ENCODE measurements at regions not wholly inside any gene's neighbourhood (a gene's known extent, or its start where the extent isn't known, plus 50 kb on each side); places are given as distances from the start of the nearest gene placed in this dataset.

- Mint-ChIP-seq H3K27ac (no peak overlapping the region), H3K27me3 (ENCODE audit: insufficient read depth, low read depth, poor library complexity) (no peaks in the 10 kb centered on the region), H3K36me3 (ENCODE audit: low read depth) (peaks cover 14% of the 10 kb centered on the region), H3K4me1 (peaks cover 2% of the 10 kb centered on the region; the same call in 2 of the 3 replicates), H3K4me3 (no peak overlapping the region), H3K9me3 (peaks cover 19% of the 10 kb centered on the region)
- no peaks in the 10 kb centered on the region for H3K79me2 ChIP-seq (replicated peaks; ENCODE audit: insufficient read depth)
- H3K9me2 ChIP-seq (ENCODE audit: insufficient read depth), result no peaks in the 10 kb centered on the region
- DNase-seq (ENCODE audit: low spot score), result no peak
- H2AFZ ChIP-seq, result no peak overlapping the region
- H3K4me1 ChIP-seq (ENCODE audit: insufficient read depth), result no peaks in the 10 kb centered on the region
- no peak overlapping the region for H3K27ac ChIP-seq (ENCODE audit: low read depth)
- no peaks in the 10 kb centered on the region for H3K36me3 ChIP-seq (ENCODE audit: insufficient read depth)
- H3K4me3 ChIP-seq, result no peak overlapping the region
- TF ChIP-seq NANOG (IDR thresholded peaks at IDR 0.05; ENCODE audit: borderline replicate concordance) (no peak), POLR2AphosphoS5 (IDR thresholded peaks at IDR 0.05; ENCODE audit: low read depth) (no peak), ZNF331 (CRISPR knock-in tag; IDR thresholded peaks at IDR 0.05; ENCODE audit: low read depth) (no peak), EZH2phosphoT487 (IDR thresholded peaks at IDR 0.05; ENCODE audit: unreplicated experiment) (no peak), CREB1 (CRISPR knock-in tag; IDR thresholded peaks at IDR 0.05; ENCODE audit: low read depth) (no peak)
- ATAC-seq, result no peak
- H3K27me3 ChIP-seq (ENCODE audit: insufficient read depth), result no peaks in the 10 kb centered on the region
- H3K4me2 ChIP-seq, result no peak overlapping the region
- no peaks in the 10 kb centered on the region for H3F3A ChIP-seq (replicated peaks; ENCODE audit: low read depth)
- H4K20me1 ChIP-seq (replicated peaks; ENCODE audit: insufficient read depth), result no peaks in the 10 kb centered on the region
These were observed 432.7 kb upstream of the SEMA3A start for GRCh38 chr7:84627250-84627649.

GRCh38 chr7:84624927-84625326, 430.3 kb upstream of the SEMA3A start:
- no peaks in the 10 kb centered on the region for H3K9me3 Mint-ChIP-seq
- no peaks in the 10 kb centered on the region for H3K36me3 Mint-ChIP-seq (ENCODE audit: low read depth)
- Histone ChIP-seq H2AFZ (no peak overlapping the region), H3K79me2 (replicated peaks; ENCODE audit: insufficient read depth) (no peaks in the 10 kb centered on the region), H3K4me1 (ENCODE audit: insufficient read depth) (no peaks in the 10 kb centered on the region), H3F3A (replicated peaks; ENCODE audit: low read depth) (no peaks in the 10 kb centered on the region), H3K9me2 (ENCODE audit: insufficient read depth) (no peaks in the 10 kb centered on the region), H3K27ac (ENCODE audit: low read depth) (no peak overlapping the region), H3K4me2 (no peak overlapping the region), H3K4me3 (no peak overlapping the region), H4K20me1 (replicated peaks; ENCODE audit: insufficient read depth) (no peaks in the 10 kb centered on the region), H3K27me3 (ENCODE audit: insufficient read depth) (no peaks in the 10 kb centered on the region), H3K36me3 (ENCODE audit: insufficient read depth) (no peaks in the 10 kb centered on the region)
- peaks cover 2% of the 10 kb centered on the region; the same call in 2 of the 3 replicates for H3K4me1 Mint-ChIP-seq
- no peak for DNase-seq (ENCODE audit: low spot score)
- H3K4me3 Mint-ChIP-seq, result no peak overlapping the region
- H3K27ac Mint-ChIP-seq, result no peak overlapping the region
- no peak for ATAC-seq
- H3K27me3 Mint-ChIP-seq (ENCODE audit: insufficient read depth, low read depth, poor library complexity), result no peaks in the 10 kb centered on the region
- TF ChIP-seq CREB1 (CRISPR knock-in tag; IDR thresholded peaks at IDR 0.05; ENCODE audit: low read depth), result no peak
- no peak for TF ChIP-seq REST (IDR thresholded peaks at IDR 0.05; ENCODE audit: unreplicated experiment)
- TF ChIP-seq ZNF114 (CRISPR knock-in tag; IDR thresholded peaks at IDR 0.05), result no peak
- no peak for TF ChIP-seq ZNF462 (CRISPR knock-in tag; IDR thresholded peaks at IDR 0.05)
- TF ChIP-seq JUNB (IDR thresholded peaks at IDR 0.05; ENCODE audit: unreplicated experiment), result no peak
- TF ChIP-seq ETS1 (IDR thresholded peaks at IDR 0.05), result no peak
- TF ChIP-seq EZH2 (IDR thresholded peaks at IDR 0.05; ENCODE audit: low read depth, unreplicated experiment), result no peak
- TF ChIP-seq STAT1 (IDR thresholded peaks at IDR 0.05; ENCODE audit: unreplicated experiment), result no peak
- no peak for TF ChIP-seq EZH2phosphoT487 (IDR thresholded peaks at IDR 0.05; ENCODE audit: unreplicated experiment)
- no peak for TF ChIP-seq POLR2AphosphoS5 (IDR thresholded peaks at IDR 0.05; ENCODE audit: low read depth)
- no peak for TF ChIP-seq ZNF331 (CRISPR knock-in tag; IDR thresholded peaks at IDR 0.05; ENCODE audit: low read depth)
- TF ChIP-seq NANOG (IDR thresholded peaks at IDR 0.05; ENCODE audit: borderline replicate concordance), result no peak

All from GM23338 (cell line).